SHP77 treated with DMSO at 0.1 percent for 48 hours (cell line): ENCODE measurements at regions not wholly inside any gene's neighbourhood (a gene's known extent, or its start where the extent isn't known, plus 50 kb on each side); places are given as distances from the start of the nearest gene placed in this dataset.

Source experiments
- DNase-seq: peaks from one replicate; lab custom pipeline; 2025; lab: John Stamatoyannopoulos, UW

- no peak for DNase-seq
Measured at GRCh38 chr10:6980353-6980752, 400.3 kb upstream of the PRKCQ start.

GRCh38 chr10:6979371-6979770, 399.3 kb upstream of the PRKCQ start:
- DNase-seq, result no peak

- DNase-seq, result no peak
Measured at GRCh38 chr10:6978187-6978627, 398.1 kb upstream of the PRKCQ start.

GRCh38 chr10:6977398-6978186, 397.5 kb upstream of the PRKCQ start:
- DNase-seq, result no peak

- DNase-seq, result no peak
Measured at GRCh38 chr10:6973899-6974298, 393.8 kb upstream of the PRKCQ start.

GRCh38 chr10:6972226-6972625, 392.1 kb upstream of the PRKCQ start:
- no peak for DNase-seq

GRCh38 chr10:6969659-6970058, 389.6 kb upstream of the PRKCQ start:
- no peak for DNase-seq

- no peak for DNase-seq
Measured at GRCh38 chr10:6964543-6964942, 384.5 kb upstream of the PRKCQ start.

- no peak for DNase-seq
Measured at GRCh38 chr10:6962576-6962975, 382.5 kb upstream of the PRKCQ start.

GRCh38 chr10:6958711-6959110, 378.6 kb upstream of the PRKCQ start:
- DNase-seq, result no peak

- no peak for DNase-seq
Measured at GRCh38 chr10:6958254-6958653, 378.2 kb upstream of the PRKCQ start.

- no peak for DNase-seq
Measured at GRCh38 chr10:6957851-6958250, 377.8 kb upstream of the PRKCQ start.

- no peak for DNase-seq
Measured at GRCh38 chr10:6956562-6956961, 376.5 kb upstream of the PRKCQ start.

GRCh38 chr10:6953271-6953801, 373.3 kb upstream of the PRKCQ start:
- DNase-seq, result no peak

GRCh38 chr10:6951732-6952131, 371.7 kb upstream of the PRKCQ start:
- DNase-seq, result no peak

- no peak for DNase-seq
Measured at GRCh38 chr10:6950133-6950532, 370.1 kb upstream of the PRKCQ start.

- DNase-seq, result no peak
Measured at GRCh38 chr10:6944436-6944835, 364.4 kb upstream of the PRKCQ start.

GRCh38 chr10:6938384-6938783, 358.3 kb upstream of the PRKCQ start:
- no peak for DNase-seq

GRCh38 chr10:6936931-6937330, 356.9 kb upstream of the PRKCQ start:
- DNase-seq, result no peak

GRCh38 chr10:6929148-6929830, 349.2 kb upstream of the PRKCQ start:
- no peak for DNase-seq

- no peak for DNase-seq
Measured at GRCh38 chr10:6928586-6928985, 348.5 kb upstream of the PRKCQ start.

- no peak for DNase-seq
Measured at GRCh38 chr10:6926971-6927370, 346.9 kb upstream of the PRKCQ start.

GRCh38 chr10:6925146-6925545, 345.1 kb upstream of the PRKCQ start:
- DNase-seq, result no peak
